Caco-2 (cell line): ENCODE measurements at regions not wholly inside any gene's neighbourhood (a gene's known extent, or its start where the extent isn't known, plus 50 kb on each side); places are given as distances from the start of the nearest gene placed in this dataset.
"Not testable (repeated sequence)": the region's sequence is repeated elsewhere in the genome, so short reads cannot be mapped to it uniquely, and the experiment has no call there.

ENCODE experiments used
- BruUV-seq: library from RNA; stranded (reverse); fragments of 400-500 nt; replicated peaks from 2 replicates; lab custom pipeline; 2021; lab: Mats Ljungman, UMichigan
- CTCF ChIA-PET: fragments of 300-600 bp; sonication (Branson Sonifier 250); formaldehyde crosslinking; loops from one replicate; lab custom pipeline; 2022; ENCODE audit warnings: antibody characterized with exemption; lab: Charles Lee
- POLR2A ChIA-PET: fragments of 300-600 bp; sonication (Branson Sonifier 250); formaldehyde crosslinking; loops from one replicate; lab custom pipeline; 2022; ENCODE audit warnings: antibody characterized with exemption; lab: Charles Lee
- DNase-seq, 2 experiments: peaks; one replicate each; pipeline versions ENCODE4 v3.0.0 to v3.0.0-alpha.2; 2020 to 2022
- H3K27me3 ChIP-seq: replicated peaks from 2 replicates; pipeline ENCODE4 v1.6.0; 2011; ENCODE audit warnings: low read length; ENCODE audit not compliant: control insufficient read depth, insufficient read depth
- H3K36me3 ChIP-seq: 2 replicates; pipeline ENCODE4 v1.5.1; 2011; ENCODE audit warnings: low read length; ENCODE audit not compliant: control insufficient read depth, insufficient read depth
- H3K4me1 ChIP-seq: fragments of 250-450 bp; sonication (Bioruptor Pico); 2 replicates; pipeline ENCODE4 v1.5.1; 2020; ENCODE audit warnings: mild to moderate bottlenecking
- H3K4me3 ChIP-seq: 2 replicates; pipeline ENCODE4 v1.5.1; 2011; ENCODE audit warnings: low read depth, mild to moderate bottlenecking, control low read depth, low read length
- H3K9me3 ChIP-seq: fragments of 250-450 bp; sonication (Bioruptor Pico); 2 replicates; pipeline ENCODE4 v1.5.1; 2020; ENCODE audit warnings: mild to moderate bottlenecking, moderate library complexity
- H3K27ac Mint-ChIP-seq: one replicate; pipeline ENCODE4 v1.8.0; 2022; ENCODE audit warnings: mixed read lengths; ENCODE audit not compliant: unreplicated experiment
- H3K27me3 Mint-ChIP-seq: one replicate; pipeline ENCODE4 v1.8.0; 2022; ENCODE audit warnings: mixed read lengths; ENCODE audit not compliant: insufficient read depth, unreplicated experiment
- H3K36me3 Mint-ChIP-seq: one replicate; pipeline ENCODE4 v1.8.0; 2022; ENCODE audit warnings: mild to moderate bottlenecking, mixed read lengths; ENCODE audit not compliant: insufficient read depth, unreplicated experiment
- H3K4me1 Mint-ChIP-seq: one replicate; pipeline ENCODE4 v1.8.0; 2022; ENCODE audit warnings: low read depth, mixed read lengths; ENCODE audit not compliant: unreplicated experiment
- H3K4me3 Mint-ChIP-seq: one replicate; pipeline ENCODE4 v1.8.0; 2022; ENCODE audit warnings: mild to moderate bottlenecking, moderate library complexity, mixed read lengths; ENCODE audit not compliant: unreplicated experiment
- H3K9me3 Mint-ChIP-seq: one replicate; pipeline ENCODE4 v1.8.0; 2022; ENCODE audit warnings: mixed read lengths; ENCODE audit not compliant: unreplicated experiment
- CTCF ChIP-seq, 2 experiments: fragments of 200-600 bp in 1 of 2; IDR thresholded peaks; 1 replicate in 1 of 2; 2 replicates in 1 of 2; pipeline versions ENCODE4 v1.5.1 to v1.8.0; 2011 to 2022; ENCODE audit warnings: antibody characterized with exemption in 1 of 2, control low read depth in 1 of 2, inconsistent platforms in 1 of 2, low read depth in 1 of 2, low read length in 1 of 2, mild to moderate bottlenecking in 1 of 2, moderate library complexity in 1 of 2; ENCODE audit not compliant: insufficient read depth in 1 of 2, severe bottlenecking in 1 of 2, unreplicated experiment in 1 of 2
- intact Hi-C: fragments of 100-400 bp; cut with micrococcal nuclease; formaldehyde crosslinking; loops from one replicate; pipeline ENCODE4 v1.10.0; 2022; ENCODE audit not compliant: unreplicated experiment

GRCh38 chr1:177646757-177647730 is 322.8 kb downstream of the SEC16B start:
- Mint-ChIP-seq H3K4me1 (no peaks in the 10 kb centered on the region), H3K4me3 (no peak overlapping the region), H3K9me3 (no peaks in the 10 kb centered on the region), H3K36me3 (no peaks in the 10 kb centered on the region), H3K27me3 (no peaks in the 10 kb centered on the region), H3K27ac (no peak overlapping the region)
- ChIA-PET POLR2A (no interaction called here), CTCF (no interaction called here)
- no TSS peak for BruUV-seq
- Histone ChIP-seq H3K27me3 (no peaks in the 10 kb centered on the region), H3K4me3 (no peak overlapping the region), H3K9me3 (0 out of 2 replicates have a peak, but pooled peaks cover 3% of the 10 kb centered on the region), H3K36me3 (no peaks in the 10 kb centered on the region), H3K4me1 (no peaks in the 10 kb centered on the region)
- no peak for TF ChIP-seq CTCF (IDR thresholded peaks at IDR 0.05; ENCODE audit: insufficient read depth in 1 of 2, low read depth in 1 of 2, low read length in 1 of 2, severe bottlenecking in 1 of 2, unreplicated experiment in 1 of 2)
- intact Hi-C loops: no loop called here
- no peak for DNase-seq

GRCh38 chr1:177645491-177646190 is 324.2 kb downstream of the SEC16B start:
- H3K9me3 ChIP-seq: no peaks in the 10 kb centered on the region
- H3K9me3 Mint-ChIP-seq: no peaks in the 10 kb centered on the region
- H3K4me3 ChIP-seq: no peak overlapping the region
- no peaks in the 10 kb centered on the region for H3K27me3 ChIP-seq
- no peaks in the 10 kb centered on the region for H3K4me1 Mint-ChIP-seq
- H3K36me3 ChIP-seq: no peaks in the 10 kb centered on the region
- intact Hi-C loops: no loop called here
- ChIA-PET POLR2A (no interaction called here), CTCF (no interaction called here)
- H3K27ac Mint-ChIP-seq: no peak overlapping the region
- BruUV-seq: no TSS peak
- no peaks in the 10 kb centered on the region for H3K36me3 Mint-ChIP-seq
- H3K4me1 ChIP-seq: no peaks in the 10 kb centered on the region
- no peaks in the 10 kb centered on the region for H3K27me3 Mint-ChIP-seq
- H3K4me3 Mint-ChIP-seq: no peak overlapping the region
- no peak for DNase-seq
- no peak for TF ChIP-seq CTCF (IDR thresholded peaks at IDR 0.05; ENCODE audit: insufficient read depth in 1 of 2, low read depth in 1 of 2, low read length in 1 of 2, severe bottlenecking in 1 of 2, unreplicated experiment in 1 of 2)

- TF ChIP-seq CTCF (IDR thresholded peaks at IDR 0.05; ENCODE audit: insufficient read depth in 1 of 2, low read depth in 1 of 2, low read length in 1 of 2, severe bottlenecking in 1 of 2, unreplicated experiment in 1 of 2): no peak
Observed at GRCh38 chr1:177640687-177641086, 329.2 kb downstream of the SEC16B start.

DNA sequence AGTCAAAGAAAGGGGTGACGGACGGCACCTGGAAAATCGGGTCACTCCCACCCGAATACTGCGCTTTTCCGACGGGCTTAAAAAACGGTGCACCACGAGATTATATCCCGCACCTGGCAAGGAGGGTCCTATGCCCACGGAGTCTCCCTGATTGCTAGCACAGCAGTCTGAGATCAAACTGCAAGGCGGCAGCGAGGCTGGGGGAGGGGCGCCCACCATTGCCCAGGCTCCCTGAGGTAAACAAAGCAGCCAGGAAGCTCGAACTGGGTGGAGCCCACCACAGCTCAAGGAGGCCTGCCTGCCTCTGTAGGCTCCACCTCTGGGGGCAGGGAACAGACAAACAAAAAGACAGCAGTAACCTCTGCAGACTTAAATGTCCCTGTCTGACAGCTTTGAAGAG is 335.7 kb downstream of the SEC16B start:
- DNase-seq, H3K27me3 ChIP-seq, H3K4me3 ChIP-seq, H3K36me3 ChIP-seq, H3K4me3 Mint-ChIP-seq, H3K9me3 Mint-ChIP-seq, CTCF ChIA-PET, H3K4me1 ChIP-seq, intact Hi-C loops, H3K4me1 Mint-ChIP-seq, H3K9me3 ChIP-seq, H3K27me3 Mint-ChIP-seq, H3K36me3 Mint-ChIP-seq, H3K27ac Mint-ChIP-seq, POLR2A ChIA-PET, BruUV-seq: not testable (repeated sequence)

More at GRCh38 chr1:177640687-177641086, 329.2 kb downstream of the SEC16B start:
- Histone ChIP-seq H3K9me3 (no peaks in the 10 kb centered on the region), H3K4me1 (no peaks in the 10 kb centered on the region), H3K36me3 (no peaks in the 10 kb centered on the region), H3K4me3 (no peak overlapping the region), H3K27me3 (no peaks in the 10 kb centered on the region)
- Mint-ChIP-seq H3K4me3 (no peak overlapping the region), H3K36me3 (no peaks in the 10 kb centered on the region), H3K27me3 (no peaks in the 10 kb centered on the region), H3K4me1 (no peaks in the 10 kb centered on the region), H3K27ac (no peak overlapping the region), H3K9me3 (no peaks in the 10 kb centered on the region)
- no TSS peak for BruUV-seq
- intact Hi-C loops: no loop called here
- POLR2A ChIA-PET: no interaction called here
- CTCF ChIA-PET: no interaction called here
- DNase-seq: no peak
